ENCODE measurements at regions not wholly inside any gene's neighbourhood (a gene's known extent, or its start where the extent isn't known, plus 50 kb on each side); places are given as distances from the start of the nearest gene placed in this dataset.

DNA sequence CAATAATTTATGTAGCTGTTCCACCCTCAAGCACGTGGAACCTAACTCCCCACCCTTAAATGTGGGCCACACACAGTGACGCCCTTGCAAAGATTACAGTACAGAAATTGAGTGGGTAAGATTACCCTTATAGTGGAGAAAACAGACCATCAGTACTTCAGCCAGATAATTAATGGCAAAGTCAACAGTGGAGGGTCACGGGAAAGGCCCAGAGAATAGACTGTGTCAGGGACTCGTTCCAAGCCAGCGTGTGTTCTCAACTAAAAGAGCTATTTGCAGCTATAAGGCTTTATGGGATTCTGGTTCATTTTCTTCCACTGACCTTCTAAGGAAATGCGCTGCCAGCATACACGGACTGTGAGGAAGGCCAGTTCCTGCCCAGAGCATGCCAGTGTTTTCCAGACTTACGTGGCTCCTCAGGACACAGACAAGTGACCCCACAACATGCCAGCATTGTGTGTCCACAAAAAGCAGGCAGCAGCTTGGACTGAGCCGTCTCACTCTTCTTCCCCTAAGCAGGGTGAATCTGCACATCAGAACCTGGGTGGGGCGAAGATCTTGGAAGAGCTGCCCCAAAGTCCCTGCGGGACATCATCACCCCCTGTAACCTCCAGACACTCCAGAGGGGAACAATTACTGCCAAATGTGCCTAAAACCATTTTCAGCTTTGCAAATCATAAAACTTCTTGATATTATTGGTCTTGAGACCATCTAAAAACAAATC is 428.5 kb downstream of the OCA2 start:
- POLR2A ChIA-PET = no interaction called here
- TF ChIP-seq ZSCAN30 (tag by site-specific recombination; IDR thresholded peaks at IDR 0.05) (no peak), ZNF341 (tag by site-specific recombination; IDR thresholded peaks at IDR 0.05; ENCODE audit: low read depth) (no peak), ZNF585B (tag by site-specific recombination; IDR thresholded peaks at IDR 0.05) (no peak), ZNF404 (tag by site-specific recombination; IDR thresholded peaks at IDR 0.05) (no peak), OVOL3 (tag by site-specific recombination; IDR thresholded peaks at IDR 0.05) (no peak), BCL11B (tag by site-specific recombination; IDR thresholded peaks at IDR 0.05; ENCODE audit: low read depth) (no peak), ZNF274 (IDR thresholded peaks at IDR 0.05; ENCODE audit: low read length) (no peak), ZNF274 (tag by site-specific recombination; IDR thresholded peaks at IDR 0.05; ENCODE audit: borderline replicate concordance) (no peak), MEIS1 (CRISPR knock-in tag; IDR thresholded peaks at IDR 0.05; ENCODE audit: borderline replicate concordance) (no peak), ZNF544 (tag by site-specific recombination; IDR thresholded peaks at IDR 0.05) (no peak), HOXD13 (CRISPR knock-in tag; IDR thresholded peaks at IDR 0.05; ENCODE audit: borderline replicate concordance) (no peak), ZNF701 (tag by site-specific recombination; IDR thresholded peaks at IDR 0.05) (no peak), IKZF3 (tag by site-specific recombination; IDR thresholded peaks at IDR 0.05) (no peak), ZNF433 (tag by site-specific recombination; IDR thresholded peaks at IDR 0.05; ENCODE audit: low read depth) (no peak), FEZF1 (tag by site-specific recombination; IDR thresholded peaks at IDR 0.05) (no peak), ZNF214 (tag by site-specific recombination; IDR thresholded peaks at IDR 0.05; ENCODE audit: borderline replicate concordance) (no peak), ZNF510 (tag by site-specific recombination; IDR thresholded peaks at IDR 0.05; ENCODE audit: insufficient replicate concordance) (no peak)
- TF ChIP-seq, protein P1, sequence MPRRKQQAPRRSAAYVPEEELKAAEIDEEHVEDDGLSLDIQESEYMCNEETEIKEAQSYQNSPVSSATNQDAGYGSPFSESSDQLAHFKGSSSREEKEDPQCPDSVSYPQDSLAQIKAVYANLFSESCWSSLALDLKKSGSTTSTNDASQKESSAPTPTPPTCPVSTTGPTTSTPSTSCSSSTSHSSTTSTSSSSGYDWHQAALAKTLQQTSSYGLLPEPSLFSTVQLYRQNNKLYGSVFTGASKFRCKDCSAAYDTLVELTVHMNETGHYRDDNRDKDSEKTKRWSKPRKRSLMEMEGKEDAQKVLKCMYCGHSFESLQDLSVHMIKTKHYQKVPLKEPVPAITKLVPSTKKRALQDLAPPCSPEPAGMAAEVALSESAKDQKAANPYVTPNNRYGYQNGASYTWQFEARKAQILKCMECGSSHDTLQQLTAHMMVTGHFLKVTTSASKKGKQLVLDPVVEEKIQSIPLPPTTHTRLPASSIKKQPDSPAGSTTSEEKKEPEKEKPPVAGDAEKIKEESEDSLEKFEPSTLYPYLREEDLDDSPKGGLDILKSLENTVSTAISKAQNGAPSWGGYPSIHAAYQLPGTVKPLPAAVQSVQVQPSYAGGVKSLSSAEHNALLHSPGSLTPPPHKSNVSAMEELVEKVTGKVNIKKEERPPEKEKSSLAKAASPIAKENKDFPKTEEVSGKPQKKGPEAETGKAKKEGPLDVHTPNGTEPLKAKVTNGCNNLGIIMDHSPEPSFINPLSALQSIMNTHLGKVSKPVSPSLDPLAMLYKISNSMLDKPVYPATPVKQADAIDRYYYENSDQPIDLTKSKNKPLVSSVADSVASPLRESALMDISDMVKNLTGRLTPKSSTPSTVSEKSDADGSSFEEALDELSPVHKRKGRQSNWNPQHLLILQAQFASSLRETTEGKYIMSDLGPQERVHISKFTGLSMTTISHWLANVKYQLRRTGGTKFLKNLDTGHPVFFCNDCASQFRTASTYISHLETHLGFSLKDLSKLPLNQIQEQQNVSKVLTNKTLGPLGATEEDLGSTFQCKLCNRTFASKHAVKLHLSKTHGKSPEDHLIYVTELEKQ (tag by site-specific recombination; IDR thresholded peaks at IDR 0.05; ENCODE audit: borderline replicate concordance) = no peak
- TF ChIP-seq, protein P2, sequence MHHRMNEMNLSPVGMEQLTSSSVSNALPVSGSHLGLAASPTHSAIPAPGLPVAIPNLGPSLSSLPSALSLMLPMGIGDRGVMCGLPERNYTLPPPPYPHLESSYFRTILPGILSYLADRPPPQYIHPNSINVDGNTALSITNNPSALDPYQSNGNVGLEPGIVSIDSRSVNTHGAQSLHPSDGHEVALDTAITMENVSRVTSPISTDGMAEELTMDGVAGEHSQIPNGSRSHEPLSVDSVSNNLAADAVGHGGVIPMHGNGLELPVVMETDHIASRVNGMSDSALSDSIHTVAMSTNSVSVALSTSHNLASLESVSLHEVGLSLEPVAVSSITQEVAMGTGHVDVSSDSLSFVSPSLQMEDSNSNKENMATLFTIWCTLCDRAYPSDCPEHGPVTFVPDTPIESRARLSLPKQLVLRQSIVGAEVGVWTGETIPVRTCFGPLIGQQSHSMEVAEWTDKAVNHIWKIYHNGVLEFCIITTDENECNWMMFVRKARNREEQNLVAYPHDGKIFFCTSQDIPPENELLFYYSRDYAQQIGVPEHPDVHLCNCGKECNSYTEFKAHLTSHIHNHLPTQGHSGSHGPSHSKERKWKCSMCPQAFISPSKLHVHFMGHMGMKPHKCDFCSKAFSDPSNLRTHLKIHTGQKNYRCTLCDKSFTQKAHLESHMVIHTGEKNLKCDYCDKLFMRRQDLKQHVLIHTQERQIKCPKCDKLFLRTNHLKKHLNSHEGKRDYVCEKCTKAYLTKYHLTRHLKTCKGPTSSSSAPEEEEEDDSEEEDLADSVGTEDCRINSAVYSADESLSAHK (tag by site-specific recombination; IDR thresholded peaks at IDR 0.05) = no peak
- TF ChIP-seq, protein P3, sequence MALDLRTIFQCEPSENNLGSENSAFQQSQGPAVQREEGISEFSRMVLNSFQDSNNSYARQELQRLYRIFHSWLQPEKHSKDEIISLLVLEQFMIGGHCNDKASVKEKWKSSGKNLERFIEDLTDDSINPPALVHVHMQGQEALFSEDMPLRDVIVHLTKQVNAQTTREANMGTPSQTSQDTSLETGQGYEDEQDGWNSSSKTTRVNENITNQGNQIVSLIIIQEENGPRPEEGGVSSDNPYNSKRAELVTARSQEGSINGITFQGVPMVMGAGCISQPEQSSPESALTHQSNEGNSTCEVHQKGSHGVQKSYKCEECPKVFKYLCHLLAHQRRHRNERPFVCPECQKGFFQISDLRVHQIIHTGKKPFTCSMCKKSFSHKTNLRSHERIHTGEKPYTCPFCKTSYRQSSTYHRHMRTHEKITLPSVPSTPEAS (tag by site-specific recombination; IDR thresholded peaks at IDR 0.05) = no peak
- no peaks in the 10 kb centered on the region for H3K36me3 ChIP-seq (ENCODE audit: control insufficient read depth in 2 of 2, insufficient read depth in 1 of 2, low read length in 2 of 2)

More for the DNA sequence above, 428.5 kb downstream of the OCA2 start:
- CTCF ChIA-PET = interaction anchor here (0.6 kb wide), 1 partner anchor 86 kb away, joined by 3 read pairs; no protein-coding TSS in a partner anchor
- Histone ChIP-seq H3K27ac (ENCODE audit: extremely low read depth, low read depth, low read length) (no peak overlapping the region), H3K9me3 (ENCODE audit: control insufficient read depth, insufficient read depth, low read depth, low read length) (no peaks in the 10 kb centered on the region), H3K4me1 (ENCODE audit: control insufficient read depth, insufficient read depth, low read length) (no peaks in the 10 kb centered on the region), H3K4me3 (ENCODE audit: low read depth, low read length) (no peak overlapping the region)

Data from HEK293 (cell line).